HepG2 (cell line): ENCODE measurements at regions not wholly inside any gene's neighbourhood (a gene's known extent, or its start where the extent isn't known, plus 50 kb on each side); places are given as distances from the start of the nearest gene placed in this dataset.

Experiments used
- ATAC-seq: fragments of 200-7000 bp; cut with Tn5 transposase; 3 replicates; pipeline ENCODE4 v1.9.1; 2020; ENCODE audit warnings: mild to moderate bottlenecking, moderate library complexity
- BruUV-seq: library from RNA; stranded (reverse); fragments of 400-500 nt; replicated peaks from 2 replicates; lab custom pipeline; 2021; lab: Mats Ljungman, UMichigan
- CTCF ChIA-PET: fragments of 300-600 bp; formaldehyde crosslinking; extraction: SDS; loops from one replicate; lab custom pipeline; 2021; ENCODE audit warnings: low total read pairs, inconsistent platforms, low intra/inter-chr PET ratio; lab: Yijun Ruan, JAX
- POLR2A ChIA-PET: fragments of 350-600 bp; sonication (Branson Sonifier 250); formaldehyde crosslinking; loops from one replicate; lab custom pipeline; 2020; ENCODE audit warnings: antibody characterized with exemption, inconsistent platforms; lab: Yijun Ruan, JAX
- DNase-seq: peaks from one replicate; pipeline ENCODE4 v3.0.0-alpha.2; 2015; ENCODE audit warnings: low spot score
- FAIRE-seq: peaks from 3 replicates; lab custom pipeline; 2011; peaks lifted over from hg19 to GRCh38; lab: Jason Lieb, UNC
- H2AFZ ChIP-seq: one replicate; pipeline ENCODE4 v1.6.1; 2011; ENCODE audit warnings: low read length, inconsistent platforms
- H3K27ac ChIP-seq: fragments of 300-600 bp; 3 replicates; pipeline ENCODE4 v1.8.0; 2011; ENCODE audit warnings: mixed run types, mild to moderate bottlenecking, mixed read lengths, low read length, inconsistent platforms; ENCODE audit not compliant: insufficient read depth; ENCODE audit errors: extremely low read length
- H3K27me3 ChIP-seq, 2 experiments: fragments of 200-600 bp in 1 of 2; 2 replicates in 1 of 2; 3 replicates in 1 of 2; pipeline versions ENCODE4 v1.6.0 to v1.8.0; 2011; ENCODE audit warnings: low read length in 2 of 2, mild to moderate bottlenecking in 2 of 2, moderate library complexity in 2 of 2, inconsistent platforms in 1 of 2; ENCODE audit not compliant: insufficient read depth in 2 of 2, control insufficient read depth in 1 of 2
- H3K36me3 ChIP-seq, 2 experiments: fragments of 200-600 bp in 1 of 2; replicated peaks in 1 of 2; 2 replicates in 1 of 2; 3 replicates in 1 of 2; pipeline versions ENCODE4 v1.5.1 to v1.8.0; 2011; ENCODE audit warnings: low read length in 2 of 2, inconsistent platforms in 1 of 2; ENCODE audit not compliant: insufficient read depth in 2 of 2, control insufficient read depth in 1 of 2
- H3K4me1 ChIP-seq: 2 replicates; pipeline ENCODE4 v1.5.1; 2012; ENCODE audit warnings: low read length, inconsistent platforms; ENCODE audit not compliant: insufficient read depth
- H3K4me2 ChIP-seq: 2 replicates; pipeline ENCODE4 v1.6.0; 2011; ENCODE audit warnings: low read depth, low read length, inconsistent platforms
- H3K4me3 ChIP-seq, 3 experiments: fragments of 200-600 bp in 1 of 3; sonication (generic), shearing (Covaris generic) in 1 of 3; replicated peaks in 1 of 3; 2 replicates each; pipeline ENCODE4 v1.5.1; 2011 to 2016; ENCODE audit warnings: low read length in 3 of 3, inconsistent platforms in 2 of 3, low read depth in 2 of 3, mild to moderate bottlenecking in 2 of 3, control low read depth in 1 of 3, mixed read lengths in 1 of 3; ENCODE audit not compliant: insufficient read depth in 1 of 3
- H3K79me2 ChIP-seq: one replicate; pipeline ENCODE4 v1.6.1; 2011; ENCODE audit warnings: low read length, inconsistent platforms; ENCODE audit not compliant: insufficient read depth
- H3K9ac ChIP-seq: 2 replicates; pipeline ENCODE4 v1.6.0; 2011; ENCODE audit warnings: mild to moderate bottlenecking, low read depth, low read length, inconsistent platforms; ENCODE audit not compliant: insufficient read depth
- H3K9me3 ChIP-seq: 2 replicates; pipeline ENCODE4 v1.5.1; 2012; ENCODE audit warnings: mild to moderate bottlenecking, low read length
- H4K20me1 ChIP-seq: 2 replicates; pipeline ENCODE4 v1.6.0; 2011; ENCODE audit warnings: inconsistent platforms, mild to moderate bottlenecking, low read length, moderate library complexity; ENCODE audit not compliant: insufficient read depth
- BRD4 ChIP-seq: sonication (generic); formaldehyde crosslinking; IDR thresholded peaks from 2 replicates; pipeline ENCODE4 v1.4.0; 2020; ENCODE audit warnings: missing genetic modification reagents
- CEBPG ChIP-seq: IDR thresholded peaks from 2 replicates; pipeline ENCODE4 v1.6.1; 2016
- GATA4 ChIP-seq: sonication (generic); IDR thresholded peaks from 2 replicates; pipeline ENCODE4 v1.6.1; 2016; ENCODE audit warnings: antibody characterized with exemption, low read depth, borderline replicate concordance
- GRHL1 ChIP-seq: sonication (generic); formaldehyde crosslinking; conservative IDR thresholded peaks from 2 replicates; pipeline ENCODE4 v1.8.0; 2022; ENCODE audit warnings: missing genetic modification reagents
- ISX ChIP-seq: sonication (generic); formaldehyde crosslinking; conservative IDR thresholded peaks from 2 replicates; pipeline ENCODE4 v1.5.0; 2020; ENCODE audit warnings: missing genetic modification reagents
- KDM5B ChIP-seq: sonication (generic); formaldehyde crosslinking; IDR thresholded peaks from 2 replicates; pipeline ENCODE4 v1.4.0; 2020; ENCODE audit warnings: missing genetic modification reagents, mild to moderate bottlenecking, borderline replicate concordance
- NCOA2 ChIP-seq: sonication (generic); formaldehyde crosslinking; IDR thresholded peaks from 2 replicates; pipeline ENCODE4 v1.8.0; 2022; ENCODE audit warnings: inconsistent platforms
- TCF7 ChIP-seq: sonication (generic); IDR thresholded peaks from 2 replicates; pipeline ENCODE4 v1.6.1; 2016; ENCODE audit warnings: antibody characterized with exemption, low read depth
- YY1 ChIP-seq: IDR thresholded peaks from 2 replicates; pipeline ENCODE4 v1.6.1; 2011; ENCODE audit warnings: low read length, low read depth, moderate library complexity, mild to moderate bottlenecking; ENCODE audit not compliant: insufficient read depth, insufficient replicate concordance
- ZHX1 ChIP-seq: sonication (generic); formaldehyde crosslinking; IDR thresholded peaks from 2 replicates; pipeline ENCODE4 v1.8.1; 2022; ENCODE audit warnings: low read depth, mild to moderate bottlenecking, missing genetic modification reagents
- ZNF878 ChIP-seq: sonication (generic); formaldehyde crosslinking; IDR thresholded peaks from 2 replicates; pipeline ENCODE4 v1.8.1; 2023; ENCODE audit warnings: mild to moderate bottlenecking, missing genetic modification reagents, moderate library complexity
- WGBS: methylation state at CpG from one replicate; pipeline ENCODE4 v1.1.6; 2017; ENCODE audit warnings: low lambda C conversion rate; 5-methylcytosine and 5-hydroxymethylcytosine counted together
- in situ Hi-C: cut with HindIII; loops from 2 replicates; pipeline ENCODE4 v1.10.0; 2017; ENCODE audit warnings: low pct_unique_long_range_greater_than_20kb; ENCODE audit not compliant: extremely low pct_ligation_motif_present
- intact Hi-C: fragments of 100-400 bp; cut with micrococcal nuclease; formaldehyde crosslinking; loops from one replicate; pipeline ENCODE4 v1.10.0; 2022; ENCODE audit not compliant: unreplicated experiment

- TF ChIP-seq NCOA2 (CRISPR knock-in tag) (no peak), CEBPG (no peak), TCF7 (no peak), ZHX1 (CRISPR knock-in tag) (no peak), ISX (CRISPR knock-in tag) (no peak), GATA4 (no peak), KDM5B (no peak)
Observed at GRCh38 chr14:61168141-61168540, 113.0 kb downstream of the TMEM30B start (continued).

GRCh38 chr14:61167642-61168041 lies 113.5 kb downstream of the TMEM30B start:
- no peak for FAIRE-seq
- H4K20me1 ChIP-seq = no peaks in the 10 kb centered on the region
- POLR2A ChIA-PET = no interaction called here
- WGBS = 11% methylated on average over 1 of the region's 1 CpG
- no peak for TF ChIP-seq BRD4
- TF ChIP-seq GRHL1 (CRISPR knock-in tag) = no peak
- TF ChIP-seq YY1 = no peak
- TF ChIP-seq ZNF878 = no peak
- TF ChIP-seq, all 625 proteins: peak for 0
- BruUV-seq = no TSS peak
- CTCF ChIA-PET = no interaction called here
- Histone ChIP-seq H3K27ac (no peak overlapping the region), H3K4me1 (no peaks in the 10 kb centered on the region), H3K9me3 (0 out of 2 replicates have a peak, but pooled peaks cover 4% of the 10 kb centered on the region), H3K4me3 (no peak overlapping the region), H3K79me2 (no peaks in the 10 kb centered on the region), H3K9ac (no peak overlapping the region), H3K4me2 (no peak overlapping the region), H2AFZ (no peak overlapping the region), H3K36me3 (no peaks in the 10 kb centered on the region), H3K27me3 (no peaks in the 10 kb centered on the region)
- intact Hi-C loops (no loop called here), in situ Hi-C loops (no loop called here)
- DNase-seq (no peak), ATAC-seq (no peak)
